H1 (cell line): ENCODE measurements at regions not wholly inside any gene's neighbourhood (a gene's known extent, or its start where the extent isn't known, plus 50 kb on each side); places are given as distances from the start of the nearest gene placed in this dataset.

Experiments used
- CTCF ChIA-PET: fragments of 300-600 bp; sonication (Branson Sonifier 250); formaldehyde crosslinking; loops from one replicate; lab custom pipeline; 2021; ENCODE audit not compliant: partially characterized antibody; lab: Charles Lee
- POLR2A ChIA-PET: fragments of 300-600 bp; sonication (Branson Sonifier 250); formaldehyde crosslinking; loops from one replicate; lab custom pipeline; 2021; ENCODE audit warnings: inconsistent platforms; ENCODE audit not compliant: partially characterized antibody; lab: Charles Lee
- DNase-seq, 2 experiments: peaks; one replicate each; pipeline versions ENCODE4 v3.0.0 to v3.0.0-alpha.2; 2010 to 2022; ENCODE audit warnings: low spot score in 2 of 2, low read depth in 1 of 2, mixed read lengths in 1 of 2
- FAIRE-seq: peaks from 2 replicates; lab custom pipeline; 2011; peaks lifted over from hg19 to GRCh38; lab: Jason Lieb, UNC
- H2AFZ ChIP-seq: 2 replicates; pipeline ENCODE4 v1.8.1; 2012; ENCODE audit warnings: low read length, inconsistent platforms
- H2AK5ac ChIP-seq: 2 replicates; pipeline ENCODE4 v1.6.1; 2013; ENCODE audit warnings: low read depth, low read length
- H2BK120ac ChIP-seq: replicated peaks from 2 replicates; pipeline ENCODE3; 2013; ENCODE audit warnings: low read depth, low read length, inconsistent platforms
- H2BK12ac ChIP-seq: 2 replicates; pipeline ENCODE4 v1.6.1; 2013; ENCODE audit warnings: low read depth, low read length
- H2BK15ac ChIP-seq: 2 replicates; pipeline ENCODE4 v1.6.1; 2013; ENCODE audit warnings: low read length
- H2BK20ac ChIP-seq: 2 replicates; pipeline ENCODE4 v1.6.1; 2013; ENCODE audit warnings: low read length
- H2BK5ac ChIP-seq: 2 replicates; pipeline ENCODE4 v1.6.1; 2013; ENCODE audit warnings: low read depth, low read length
- H3K14ac ChIP-seq: 2 replicates; pipeline ENCODE4 v1.6.1; 2013; ENCODE audit warnings: inconsistent platforms; ENCODE audit not compliant: insufficient read length
- H3K18ac ChIP-seq: 2 replicates; pipeline ENCODE4 v1.6.1; 2013; ENCODE audit warnings: low read length; ENCODE audit errors: extremely low read depth
- H3K23ac ChIP-seq: 2 replicates; pipeline ENCODE4 v1.6.1; 2013; ENCODE audit warnings: inconsistent platforms; ENCODE audit not compliant: insufficient read length
- H3K23me2 ChIP-seq: 2 replicates; pipeline ENCODE4 v1.6.1; 2013; ENCODE audit warnings: low read depth, low read length
- H3K27ac ChIP-seq: 2 replicates; pipeline ENCODE4 v1.6.1; 2011; ENCODE audit warnings: low read depth, low read length, inconsistent platforms
- H3K27me3 ChIP-seq, 4 experiments: replicated peaks in 1 of 4; 1 replicate in 1 of 4; 2 replicates in 3 of 4; pipeline versions ENCODE4 v1.6.1 to v1.8.1; 2011 to 2013; ENCODE audit warnings: low read length in 3 of 4, mild to moderate bottlenecking in 3 of 4, inconsistent platforms in 2 of 4, mixed read lengths in 2 of 4, moderate library complexity in 1 of 4; ENCODE audit not compliant: control insufficient read depth in 3 of 4, insufficient read depth in 3 of 4; ENCODE audit errors: extremely low read depth in 1 of 4
- H3K36me3 ChIP-seq, 4 experiments: 2 replicates each; pipeline versions ENCODE4 v1.6.1 to v1.8.1; 2011 to 2013; ENCODE audit warnings: mild to moderate bottlenecking in 4 of 4, low read length in 3 of 4, moderate library complexity in 2 of 4, control low read depth in 1 of 4, inconsistent platforms in 1 of 4; ENCODE audit not compliant: insufficient read depth in 4 of 4, control insufficient read depth in 2 of 4
- H3K4ac ChIP-seq: replicated peaks from 2 replicates; pipeline ENCODE3; 2013; ENCODE audit warnings: low read length, low read depth, mixed read lengths, inconsistent platforms; ENCODE audit not compliant: insufficient read length
- H3K4me1 ChIP-seq, 4 experiments: replicated peaks in 1 of 4; 1 replicate in 1 of 4; 2 replicates in 3 of 4; pipeline versions ENCODE4 v1.6.1 to v1.8.1; 2011 to 2013; ENCODE audit warnings: low read length in 3 of 4, inconsistent platforms in 2 of 4, mixed read lengths in 1 of 4; ENCODE audit not compliant: insufficient read depth in 4 of 4, control insufficient read depth in 3 of 4
- H3K4me2 ChIP-seq, 2 experiments: 2 replicates each; pipeline versions ENCODE4 v1.6.1 to v1.8.1; 2011 to 2013; ENCODE audit warnings: low read depth in 2 of 2, low read length in 2 of 2, control low read depth in 1 of 2, inconsistent platforms in 1 of 2, mild to moderate bottlenecking in 1 of 2; ENCODE audit not compliant: insufficient read depth in 1 of 2
- H3K4me3 ChIP-seq, 4 experiments: fragments of 200-600, 300-600 bp in 1 of 4; sonication (generic), shearing (Covaris generic), sonication (Bioruptor Twin) in 1 of 4; 2 replicates each; pipeline versions ENCODE4 v1.5.1 to v1.8.1; 2011 to 2016; ENCODE audit warnings: low read length in 4 of 4, low read depth in 3 of 4, control low read depth in 2 of 4, inconsistent platforms in 2 of 4, mild to moderate bottlenecking in 2 of 4, mixed read lengths in 1 of 4, moderate library complexity in 1 of 4; ENCODE audit not compliant: insufficient read depth in 2 of 4; ENCODE audit errors: extremely low read depth in 1 of 4
- H3K56ac ChIP-seq: replicated peaks from 2 replicates; pipeline ENCODE3; 2013; ENCODE audit warnings: low read depth, mild to moderate bottlenecking, mixed read lengths, low read length, inconsistent platforms; ENCODE audit not compliant: insufficient read length
- H3K79me1 ChIP-seq: 2 replicates; pipeline ENCODE4 v1.6.1; 2013; ENCODE audit warnings: low read depth, low read length, control low read depth
- H3K79me2 ChIP-seq, 2 experiments: 2 replicates each; pipeline versions ENCODE4 v1.6.1 to v1.8.1; 2012 to 2013; ENCODE audit warnings: low read length in 2 of 2, mild to moderate bottlenecking in 2 of 2, inconsistent platforms in 1 of 2; ENCODE audit not compliant: insufficient read depth in 2 of 2, control insufficient read depth in 1 of 2
- H3K9ac ChIP-seq, 4 experiments: replicated peaks in 1 of 4; 1 replicate in 1 of 4; 2 replicates in 3 of 4; pipeline versions ENCODE4 v1.6.1 to v1.8.1; 2011 to 2013; ENCODE audit warnings: low read depth in 3 of 4, low read length in 3 of 4, control low read depth in 2 of 4, mild to moderate bottlenecking in 2 of 4, moderate library complexity in 2 of 4, inconsistent platforms in 1 of 4; ENCODE audit errors: extremely low read depth in 1 of 4
- H3K9me3 ChIP-seq, 2 experiments: 2 replicates each; pipeline versions ENCODE4 v1.6.1 to v1.8.1; 2012 to 2013; ENCODE audit warnings: mild to moderate bottlenecking in 2 of 2, moderate library complexity in 2 of 2, control low read depth in 1 of 2, inconsistent platforms in 1 of 2, low read depth in 1 of 2, low read length in 1 of 2, mixed read lengths in 1 of 2; ENCODE audit not compliant: insufficient read depth in 2 of 2
- H4K20me1 ChIP-seq, 2 experiments: replicated peaks in 1 of 2; 2 replicates each; pipeline versions ENCODE3 to v1.8.1; 2011 to 2013; ENCODE audit warnings: inconsistent platforms in 2 of 2, low read length in 2 of 2, mild to moderate bottlenecking in 1 of 2; ENCODE audit not compliant: insufficient read depth in 2 of 2, control insufficient read depth in 1 of 2
- H4K5ac ChIP-seq: 2 replicates; pipeline ENCODE4 v1.6.1; 2013; ENCODE audit warnings: low read length, low read depth, mixed read lengths, inconsistent platforms; ENCODE audit not compliant: insufficient read length
- H4K8ac ChIP-seq: 2 replicates; pipeline ENCODE4 v1.8.0; 2013; ENCODE audit warnings: mild to moderate bottlenecking, moderate library complexity, low read length, inconsistent platforms; ENCODE audit not compliant: insufficient read depth; ENCODE audit errors: extremely low read depth
- H4K91ac ChIP-seq: replicated peaks from 2 replicates; pipeline ENCODE3; 2013; ENCODE audit warnings: low read length, mixed read lengths, inconsistent platforms; ENCODE audit not compliant: insufficient read length
- BCL11A ChIP-seq, 2 experiments: IDR thresholded peaks; one replicate each; pipeline ENCODE4 v1.6.1; 2011; ENCODE audit warnings: low read depth in 2 of 2, low read length in 2 of 2, mild to moderate bottlenecking in 2 of 2
- GABPA ChIP-seq: IDR thresholded peaks from 2 replicates; pipeline ENCODE4 v1.6.1; 2011; ENCODE audit warnings: mild to moderate bottlenecking, low read length, moderate library complexity, borderline replicate concordance; ENCODE audit not compliant: insufficient read depth
- POLR2AphosphoS5 ChIP-seq: IDR thresholded peaks from 2 replicates; pipeline ENCODE4 v1.6.1; 2011; ENCODE audit warnings: low read depth, low read length
- WGBS, 2 experiments: shearing (Covaris generic) in 1 of 2; methylation state at CpG; one replicate each; pipeline versions ENCODE4 v1.1.6 to v1.1.7; 2013 to 2015; ENCODE audit warnings: low lambda C conversion rate in 2 of 2, mixed read lengths in 2 of 2, inconsistent platforms in 1 of 2, low coverage in 1 of 2, missing lambda C conversion rate in 1 of 2; ENCODE audit not compliant: insufficient replicate concordance in 2 of 2, insufficient coverage in 1 of 2, insufficient read length in 1 of 2; ENCODE audit errors: extremely low coverage in 1 of 2, missing lambda C conversion rate in 1 of 2; 5-methylcytosine and 5-hydroxymethylcytosine counted together

GRCh38 chr12:68440068-68440581 is 108.0 kb upstream of the MDM1 start:
- H2BK5ac ChIP-seq: no peak overlapping the region
- 93% methylated on average over 5 of the region's 5 CpGs; no CpG with 5 or more reads in 1 of the 2 experiments for WGBS, 2 experiments
- CTCF ChIA-PET: no interaction called here
- H3K23me2 ChIP-seq: no peaks in the 10 kb centered on the region
- no peak overlapping the region for H3K56ac ChIP-seq
- POLR2A ChIA-PET: no interaction called here
- DNase-seq (no peak), FAIRE-seq (no peak)
- no peak overlapping the region for H4K8ac ChIP-seq
- H4K20me1 ChIP-seq: no peaks in the 10 kb centered on the region
- peak overlapping the region; percentile 68; the same call in 1 of the 2 replicates for H2BK20ac ChIP-seq
- no peak overlapping the region for H3K4me2 ChIP-seq
- H2AK5ac ChIP-seq: no peak overlapping the region
- no peak overlapping the region for H3K27ac ChIP-seq
- H3K36me3 ChIP-seq: no peaks in the 10 kb centered on the region
- H4K91ac ChIP-seq: no peak overlapping the region
- no peak overlapping the region for H3K18ac ChIP-seq
- H2BK120ac ChIP-seq: no peak overlapping the region
- H3K4ac ChIP-seq: no peak overlapping the region
- no peaks in the 10 kb centered on the region for H3K79me1 ChIP-seq
- no peaks in the 10 kb centered on the region for H3K27me3 ChIP-seq
- H3K4me1 ChIP-seq: peaks cover 0 to 14% (median 3%) of the 10 kb centered on the region in 4 experiments; a peak in 3 of 7 replicates
- H3K9me3 ChIP-seq: peaks cover 10 to 13% of the 10 kb centered on the region in 2 experiments; a peak in 3 of 4 replicates
- H4K5ac ChIP-seq: no peak overlapping the region
- peak overlapping the region; percentile 68; the same call in 1 of the 2 replicates for H2BK15ac ChIP-seq
- no peak overlapping the region for H3K9ac ChIP-seq
- H3K79me2 ChIP-seq: no peaks in the 10 kb centered on the region
- H3K4me3 ChIP-seq: no peak overlapping the region
- H3K23ac ChIP-seq: no peak overlapping the region
- H3K14ac ChIP-seq: no peak overlapping the region
- peak overlapping the region; percentile 45; the same call in 1 of the 2 replicates for H2BK12ac ChIP-seq
- peak overlapping the region; percentile 92 for H2AFZ ChIP-seq
- no peak for TF ChIP-seq GABPA
- TF ChIP-seq BCL11A (IDR thresholded peaks at IDR 0.05; ENCODE audit: low read depth in 2 of 2, low read length in 2 of 2): no peak
- no peak for TF ChIP-seq POLR2AphosphoS5
